ENCODE measurements at regions not wholly inside any gene's neighbourhood (a gene's known extent, or its start where the extent isn't known, plus 50 kb on each side); places are given as distances from the start of the nearest gene placed in this dataset.

DNA sequence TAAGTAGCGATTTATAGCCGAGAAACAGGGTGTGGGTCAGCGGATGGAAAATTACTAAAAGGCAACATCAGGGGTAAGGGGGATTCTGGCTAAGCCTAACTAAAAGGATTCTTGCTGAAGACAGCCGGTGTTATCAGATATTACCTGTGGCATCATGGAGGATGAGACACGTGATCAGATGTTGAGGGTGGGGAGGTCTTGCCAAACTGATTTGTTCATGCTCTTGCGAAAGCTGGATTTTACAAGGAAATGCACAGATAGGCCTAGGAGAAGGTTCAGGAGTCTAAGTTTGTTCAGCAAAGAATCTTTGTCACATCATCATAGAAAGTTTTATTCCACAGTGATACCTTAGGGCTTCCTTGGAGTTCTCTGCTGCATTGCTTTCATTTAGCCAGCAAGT is 396.8 kb upstream of the TBL1XR1 start:
- no peaks in the 10 kb centered on the region for H3K79me2 ChIP-seq (ENCODE audit: control insufficient read depth, low read length)
- no peaks in the 10 kb centered on the region for H3K36me3 ChIP-seq (ENCODE audit: control insufficient read depth, low read length)
- H4K20me1 ChIP-seq (ENCODE audit: control insufficient read depth, insufficient read depth, low read depth, low read length): no peaks in the 10 kb centered on the region
- H3K9me2 ChIP-seq (replicated peaks; ENCODE audit: control insufficient read depth, low read length): no peaks in the 10 kb centered on the region
- peaks cover 35% of the 10 kb centered on the region for H3K4me1 ChIP-seq (ENCODE audit: control insufficient read depth, low read length)
- H3F3A ChIP-seq (ENCODE audit: control insufficient read depth, insufficient read depth): peaks cover 4% of the 10 kb centered on the region
- TF ChIP-seq, protein P1, sequence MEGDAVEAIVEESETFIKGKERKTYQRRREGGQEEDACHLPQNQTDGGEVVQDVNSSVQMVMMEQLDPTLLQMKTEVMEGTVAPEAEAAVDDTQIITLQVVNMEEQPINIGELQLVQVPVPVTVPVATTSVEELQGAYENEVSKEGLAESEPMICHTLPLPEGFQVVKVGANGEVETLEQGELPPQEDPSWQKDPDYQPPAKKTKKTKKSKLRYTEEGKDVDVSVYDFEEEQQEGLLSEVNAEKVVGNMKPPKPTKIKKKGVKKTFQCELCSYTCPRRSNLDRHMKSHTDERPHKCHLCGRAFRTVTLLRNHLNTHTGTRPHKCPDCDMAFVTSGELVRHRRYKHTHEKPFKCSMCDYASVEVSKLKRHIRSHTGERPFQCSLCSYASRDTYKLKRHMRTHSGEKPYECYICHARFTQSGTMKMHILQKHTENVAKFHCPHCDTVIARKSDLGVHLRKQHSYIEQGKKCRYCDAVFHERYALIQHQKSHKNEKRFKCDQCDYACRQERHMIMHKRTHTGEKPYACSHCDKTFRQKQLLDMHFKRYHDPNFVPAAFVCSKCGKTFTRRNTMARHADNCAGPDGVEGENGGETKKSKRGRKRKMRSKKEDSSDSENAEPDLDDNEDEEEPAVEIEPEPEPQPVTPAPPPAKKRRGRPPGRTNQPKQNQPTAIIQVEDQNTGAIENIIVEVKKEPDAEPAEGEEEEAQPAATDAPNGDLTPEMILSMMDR (IDR thresholded peaks at IDR 0.05; ENCODE audit: low read depth, low read length, poor library complexity, severe bottlenecking): no peak
- no peak for TF ChIP-seq EZH2phosphoT487 (IDR thresholded peaks at IDR 0.05; ENCODE audit: borderline replicate concordance, low read length)
- H3K9me3 ChIP-seq (ENCODE audit: control insufficient read depth, insufficient read depth, low read length): no peaks in the 10 kb centered on the region
- H3K4me2 ChIP-seq (ENCODE audit: low read length): no peak overlapping the region
- no peaks in the 10 kb centered on the region for H3K27me3 ChIP-seq (ENCODE audit: control insufficient read depth, low read length)
- H3K4me3 ChIP-seq (ENCODE audit: low read length): no peak overlapping the region
- no peak overlapping the region for H3K27ac ChIP-seq (ENCODE audit: low read depth, low read length)

DNA sequence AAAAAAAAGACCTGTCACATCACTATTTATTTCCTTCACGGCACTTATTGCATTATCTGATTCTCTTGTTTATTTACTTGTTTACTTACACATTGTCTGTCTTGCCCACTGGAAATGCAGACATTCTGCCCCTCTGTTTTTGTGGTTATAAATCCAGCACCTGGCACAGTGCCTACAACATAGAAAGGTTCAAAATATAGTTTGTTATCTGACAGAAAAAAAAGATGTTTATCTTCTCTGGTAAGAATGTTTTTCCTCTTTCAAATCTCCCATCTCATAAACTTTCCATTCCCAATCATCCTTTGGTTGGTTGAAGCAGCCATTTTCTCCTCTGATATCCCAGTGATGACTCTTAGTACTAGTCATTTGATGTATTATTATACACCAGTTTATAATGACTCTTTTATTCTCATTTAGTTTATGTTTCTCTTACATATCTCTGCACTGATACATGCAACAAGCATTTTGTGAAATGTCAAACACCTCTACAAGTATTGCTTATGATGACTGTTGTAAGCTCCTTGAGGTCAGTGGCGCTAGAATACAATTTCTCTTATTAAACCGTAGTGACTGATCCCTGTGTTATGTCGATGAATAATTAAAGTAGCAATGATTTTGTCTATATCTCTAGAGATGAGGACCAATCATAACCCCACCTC is 398.4 kb upstream of the TBL1XR1 start:
- peaks cover 39% of the 10 kb centered on the region for H3K4me1 ChIP-seq (ENCODE audit: control insufficient read depth, low read length)
- H3K36me3 ChIP-seq (ENCODE audit: control insufficient read depth, low read length): no peaks in the 10 kb centered on the region
- no peaks in the 10 kb centered on the region for H3K9me2 ChIP-seq (replicated peaks; ENCODE audit: control insufficient read depth, low read length)
- H3K4me2 ChIP-seq (ENCODE audit: low read length): no peak overlapping the region
- H3K27me3 ChIP-seq (ENCODE audit: control insufficient read depth, low read length): no peaks in the 10 kb centered on the region
- no peaks in the 10 kb centered on the region for H3K9me3 ChIP-seq (ENCODE audit: control insufficient read depth, insufficient read depth, low read length)
- H3K4me3 ChIP-seq (ENCODE audit: low read length): no peak overlapping the region
- H3K79me2 ChIP-seq (ENCODE audit: control insufficient read depth, low read length): no peaks in the 10 kb centered on the region
- H4K20me1 ChIP-seq (ENCODE audit: control insufficient read depth, insufficient read depth, low read depth, low read length): no peaks in the 10 kb centered on the region
- TF ChIP-seq, protein P1 (IDR thresholded peaks at IDR 0.05; ENCODE audit: low read depth, low read length, poor library complexity, severe bottlenecking): no peak
- TF ChIP-seq EZH2phosphoT487 (IDR thresholded peaks at IDR 0.05; ENCODE audit: borderline replicate concordance, low read length): no peak
- peaks cover 4% of the 10 kb centered on the region for H3F3A ChIP-seq (ENCODE audit: control insufficient read depth, insufficient read depth)
- H3K27ac ChIP-seq (ENCODE audit: low read depth, low read length): no peak overlapping the region

DNA sequence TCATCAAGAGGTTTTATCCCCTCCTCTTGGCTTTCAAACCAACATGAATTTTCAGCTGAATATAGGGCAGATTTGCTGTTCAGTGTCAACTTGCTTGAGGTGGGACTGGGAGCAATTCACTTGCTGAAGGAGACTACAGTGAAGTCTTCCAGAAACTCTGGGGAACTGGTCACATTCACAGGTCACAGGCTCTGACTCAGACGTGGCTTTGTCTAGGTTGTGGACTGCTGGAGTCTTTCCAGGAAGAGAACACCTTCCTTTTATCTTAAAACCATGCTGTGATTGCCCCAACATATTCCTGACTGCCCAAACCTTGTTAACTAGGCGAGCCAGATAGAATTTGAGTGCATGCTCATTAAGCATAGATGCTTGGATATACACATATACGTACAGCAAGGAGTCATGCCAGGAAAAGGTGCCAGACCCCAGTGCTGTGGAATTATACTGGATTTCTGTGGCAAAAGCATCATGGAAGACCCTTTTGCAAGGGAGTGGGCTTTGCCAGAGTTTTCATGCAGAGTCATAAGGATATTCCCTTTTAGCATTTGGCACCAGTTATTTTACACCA is 399.1 kb upstream of the TBL1XR1 start:
- TF ChIP-seq, protein P1 (IDR thresholded peaks at IDR 0.05; ENCODE audit: low read depth, low read length, poor library complexity, severe bottlenecking): no peak
- TF ChIP-seq EZH2phosphoT487 (IDR thresholded peaks at IDR 0.05; ENCODE audit: borderline replicate concordance, low read length): no peak
- Histone ChIP-seq H3K27me3 (ENCODE audit: control insufficient read depth, low read length) (no peaks in the 10 kb centered on the region), H3K27ac (ENCODE audit: low read depth, low read length) (no peak overlapping the region), H3K4me3 (ENCODE audit: low read length) (no peak overlapping the region), H3K9me2 (replicated peaks; ENCODE audit: control insufficient read depth, low read length) (no peaks in the 10 kb centered on the region), H3K4me1 (ENCODE audit: control insufficient read depth, low read length) (peaks cover 38% of the 10 kb centered on the region), H3K9me3 (ENCODE audit: control insufficient read depth, insufficient read depth, low read length) (no peaks in the 10 kb centered on the region), H3K79me2 (ENCODE audit: control insufficient read depth, low read length) (no peaks in the 10 kb centered on the region), H3K4me2 (ENCODE audit: low read length) (peak overlapping the region; percentile 78; the same call in 1 of the 2 replicates), H4K20me1 (ENCODE audit: control insufficient read depth, insufficient read depth, low read depth, low read length) (no peaks in the 10 kb centered on the region), H3K36me3 (ENCODE audit: control insufficient read depth, low read length) (no peaks in the 10 kb centered on the region), H3F3A (ENCODE audit: control insufficient read depth, insufficient read depth) (peaks cover 4% of the 10 kb centered on the region)
